Mucosa of descending colon (tissue), 3 donors: ENCODE measurements at regions not wholly inside any gene's neighbourhood (a gene's known extent, or its start where the extent isn't known, plus 50 kb on each side); places are given as distances from the start of the nearest gene placed in this dataset.

Source experiments
- ATAC-seq: fragments of 200-7000 bp; cut with Tn5 transposase; one replicate; pipeline ENCODE4 v1.9.1; 2020; ENCODE audit warnings: mild to moderate bottlenecking, moderate library complexity
- DNase-seq, 3 donors: peaks; one replicate each; pipeline ENCODE4 v3.0.0-alpha.2; 2020
- H3K36me3 ChIP-seq: fragments of 200-600 bp; one replicate; pipeline ENCODE4 v1.8.0; 2021; ENCODE audit warnings: low read depth, mild to moderate bottlenecking
- H3K4me1 ChIP-seq: fragments of 200-600 bp; one replicate; pipeline ENCODE4 v1.8.0; 2021; ENCODE audit warnings: low read depth, mild to moderate bottlenecking
- H3K4me3 ChIP-seq: fragments of 200-600 bp; one replicate; pipeline ENCODE4 v1.8.0; 2021; ENCODE audit warnings: mild to moderate bottlenecking
- H3K9me3 ChIP-seq: fragments of 200-600 bp; one replicate; pipeline ENCODE4 v1.8.0; 2021; ENCODE audit warnings: mild to moderate bottlenecking
- CTCF ChIP-seq: fragments of 200-600 bp; IDR thresholded peaks from one replicate; pipeline ENCODE4 v1.8.0; 2022; ENCODE audit warnings: antibody characterized with exemption, mild to moderate bottlenecking
- intact Hi-C, 2 donors: fragments of 100-400 bp; cut with DNase I in 1 of 2; cut with micrococcal nuclease in 1 of 2; formaldehyde crosslinking; loops; one replicate each; pipeline versions ENCODE4 v1.11.0 to v1.11.1; 2022; cut with DNase I, micrococcal nuclease
- donor health status: DM: no; HTN: no; CAD: no; lungs with moderate emphysema.
- donor health status: DM: no; HTN: no; CAD: no.
- donor health status: DM: no; HTN: yes; CAD: no.

- ATAC-seq (no peak), DNase-seq (no peak)
- Histone ChIP-seq H3K36me3 (no peaks in the 10 kb centered on the region), H3K4me3 (no peak overlapping the region), H3K4me1 (peaks cover 3% of the 10 kb centered on the region), H3K9me3 (no peaks in the 10 kb centered on the region)
- intact Hi-C loops = no loop called here
- TF ChIP-seq CTCF = no peak
Observed at GRCh38 chr2:16071865-16072637, 131.7 kb downstream of the MYCN start.

GRCh38 chr2:16071039-16071864 lies 130.9 kb downstream of the MYCN start:
- Histone ChIP-seq H3K4me3 (no peak overlapping the region), H3K36me3 (no peaks in the 10 kb centered on the region), H3K4me1 (peaks cover 3% of the 10 kb centered on the region), H3K9me3 (no peaks in the 10 kb centered on the region)
- intact Hi-C loops = no loop called here
- no peak for DNase-seq
- no peak for ATAC-seq
- TF ChIP-seq CTCF = no peak

GRCh38 chr2:16070648-16070971 lies 130.3 kb downstream of the MYCN start:
- H3K9me3 ChIP-seq = no peaks in the 10 kb centered on the region
- ATAC-seq (no peak), DNase-seq (no peak)
- H3K4me3 ChIP-seq = no peak overlapping the region
- H3K36me3 ChIP-seq = no peaks in the 10 kb centered on the region
- TF ChIP-seq CTCF = no peak
- intact Hi-C loops = no loop called here
- H3K4me1 ChIP-seq = peaks cover 3% of the 10 kb centered on the region

GRCh38 chr2:16069933-16070647 lies 129.7 kb downstream of the MYCN start:
- Histone ChIP-seq H3K4me1 (peaks cover 3% of the 10 kb centered on the region), H3K9me3 (no peaks in the 10 kb centered on the region), H3K36me3 (no peaks in the 10 kb centered on the region), H3K4me3 (no peak overlapping the region)
- intact Hi-C loops = no loop called here
- no peak for ATAC-seq
- DNase-seq = no peak
- no peak for TF ChIP-seq CTCF

GRCh38 chr2:16069663-16069932 lies 129.2 kb downstream of the MYCN start:
- ATAC-seq = no peak
- no peak for TF ChIP-seq CTCF
- Histone ChIP-seq H3K9me3 (no peaks in the 10 kb centered on the region), H3K4me3 (no peak overlapping the region), H3K36me3 (no peaks in the 10 kb centered on the region), H3K4me1 (peaks cover 3% of the 10 kb centered on the region)
- intact Hi-C loops = no loop called here
- no peak for DNase-seq
